Loucy (cell line): ENCODE measurements at regions not wholly inside any gene's neighbourhood (a gene's known extent, or its start where the extent isn't known, plus 50 kb on each side); places are given as distances from the start of the nearest gene placed in this dataset.

Experiments used
- H2AFZ ChIP-seq: fragments of 200-600 bp; sonication (generic); 2 replicates; pipeline ENCODE4 v1.6.0; 2016; ENCODE audit warnings: antibody characterized with exemption, mild to moderate bottlenecking, low read length, moderate library complexity
- H3F3A ChIP-seq: fragments of 200-600 bp; 2 replicates; pipeline ENCODE4 v1.6.0; 2016; ENCODE audit warnings: antibody characterized with exemption, low read depth, mild to moderate bottlenecking
- H3K27me3 ChIP-seq: fragments of 200-600 bp; sonication (generic); 2 replicates; pipeline ENCODE4 v1.6.1; 2014; ENCODE audit warnings: low read length, mild to moderate bottlenecking; ENCODE audit not compliant: insufficient read depth, poor library complexity, severe bottlenecking
- H3K36me3 ChIP-seq: fragments of 200-600 bp; sonication (generic); 2 replicates; pipeline ENCODE4 v1.6.1; 2016; ENCODE audit warnings: low read length; ENCODE audit not compliant: insufficient read depth
- H3K4me1 ChIP-seq: fragments of 200-600 bp; sonication (generic); 2 replicates; pipeline ENCODE4 v1.5.1; 2014; ENCODE audit warnings: low read length, mild to moderate bottlenecking; ENCODE audit not compliant: insufficient read depth, poor library complexity, severe bottlenecking
- H3K4me2 ChIP-seq: fragments of 200-600 bp; sonication (generic); 2 replicates; pipeline ENCODE4 v1.6.0; 2014; ENCODE audit warnings: antibody characterized with exemption, low read length, low read depth, mild to moderate bottlenecking; ENCODE audit not compliant: poor library complexity, severe bottlenecking
- H3K4me3 ChIP-seq: fragments of 200-600 bp; sonication (generic); 2 replicates; pipeline ENCODE4 v1.5.1; 2014; ENCODE audit warnings: low read length, mild to moderate bottlenecking, mixed read lengths; ENCODE audit not compliant: poor library complexity, severe bottlenecking
- H3K79me2 ChIP-seq: fragments of 200-600 bp; sonication (generic); 2 replicates; pipeline ENCODE4 v1.6.1; 2014; ENCODE audit warnings: low read length; ENCODE audit not compliant: insufficient read depth
- H3K9ac ChIP-seq: fragments of 200-600 bp; sonication (generic); 2 replicates; pipeline ENCODE4 v1.6.0; 2014; ENCODE audit warnings: mild to moderate bottlenecking, low read depth, low read length, moderate library complexity; ENCODE audit not compliant: poor library complexity, severe bottlenecking
- H3K9me2 ChIP-seq: fragments of 200-600 bp; sonication (generic); replicated peaks from 2 replicates; pipeline ENCODE4 v1.6.1; 2016; ENCODE audit warnings: low read depth, low read length, mixed read lengths
- H3K9me3 ChIP-seq: fragments of 200-600 bp; sonication (generic); 2 replicates; pipeline ENCODE4 v1.6.1; 2014; ENCODE audit warnings: mild to moderate bottlenecking, antibody characterized with exemption, low read length, low read depth; ENCODE audit not compliant: insufficient read depth
- H4K20me1 ChIP-seq: fragments of 200-600 bp; sonication (generic); 2 replicates; pipeline ENCODE4 v1.6.0; 2014; ENCODE audit warnings: antibody characterized with exemption, low read length, mild to moderate bottlenecking; ENCODE audit not compliant: insufficient read depth, poor library complexity, severe bottlenecking
- EZH2phosphoT487 ChIP-seq: fragments of 200-600 bp; IDR thresholded peaks from 2 replicates; pipeline ENCODE4 v1.6.1; 2018; ENCODE audit warnings: antibody characterized with exemption, mild to moderate bottlenecking, moderate library complexity, borderline replicate concordance
- TF ChIP-seq, protein P1 (sequence below): fragments of 200-600 bp; sonication (generic); conservative IDR thresholded peaks from 2 replicates; pipeline ENCODE4 v1.5.1; 2014; ENCODE audit warnings: mild to moderate bottlenecking, antibody characterized with exemption, low read length

DNA sequence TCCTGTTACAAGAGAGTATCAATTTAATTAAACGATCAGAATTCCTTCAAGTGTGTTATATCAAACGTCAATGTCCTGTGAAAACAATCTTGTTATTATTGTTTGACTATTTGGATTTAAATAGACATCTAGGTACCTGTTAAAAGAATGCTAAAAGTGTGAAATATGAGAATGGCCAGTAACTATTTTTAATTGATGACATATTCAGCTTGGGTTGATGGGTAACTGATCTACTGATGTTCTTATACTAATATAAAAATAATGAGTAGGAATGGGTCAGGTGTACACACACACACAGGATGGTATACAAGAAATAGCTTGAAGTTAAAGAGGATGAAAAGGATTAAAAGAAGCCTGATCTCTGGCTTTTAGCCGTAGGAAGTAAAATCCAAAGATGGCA is 146.0 kb downstream of the SLC38A4 start:
- Histone ChIP-seq H3K36me3 (no peaks in the 10 kb centered on the region), H3K79me2 (no peaks in the 10 kb centered on the region), H3K9me3 (no peaks in the 10 kb centered on the region), H3K4me1 (no peaks in the 10 kb centered on the region), H3K27me3 (no peaks in the 10 kb centered on the region), H3K4me3 (no peak overlapping the region), H3K4me2 (no peak overlapping the region), H3K9me2 (no peaks in the 10 kb centered on the region), H4K20me1 (no peaks in the 10 kb centered on the region), H2AFZ (no peak overlapping the region), H3F3A (no peaks in the 10 kb centered on the region), H3K9ac (no peak overlapping the region)
- TF ChIP-seq EZH2phosphoT487: no peak
- TF ChIP-seq, protein P1, sequence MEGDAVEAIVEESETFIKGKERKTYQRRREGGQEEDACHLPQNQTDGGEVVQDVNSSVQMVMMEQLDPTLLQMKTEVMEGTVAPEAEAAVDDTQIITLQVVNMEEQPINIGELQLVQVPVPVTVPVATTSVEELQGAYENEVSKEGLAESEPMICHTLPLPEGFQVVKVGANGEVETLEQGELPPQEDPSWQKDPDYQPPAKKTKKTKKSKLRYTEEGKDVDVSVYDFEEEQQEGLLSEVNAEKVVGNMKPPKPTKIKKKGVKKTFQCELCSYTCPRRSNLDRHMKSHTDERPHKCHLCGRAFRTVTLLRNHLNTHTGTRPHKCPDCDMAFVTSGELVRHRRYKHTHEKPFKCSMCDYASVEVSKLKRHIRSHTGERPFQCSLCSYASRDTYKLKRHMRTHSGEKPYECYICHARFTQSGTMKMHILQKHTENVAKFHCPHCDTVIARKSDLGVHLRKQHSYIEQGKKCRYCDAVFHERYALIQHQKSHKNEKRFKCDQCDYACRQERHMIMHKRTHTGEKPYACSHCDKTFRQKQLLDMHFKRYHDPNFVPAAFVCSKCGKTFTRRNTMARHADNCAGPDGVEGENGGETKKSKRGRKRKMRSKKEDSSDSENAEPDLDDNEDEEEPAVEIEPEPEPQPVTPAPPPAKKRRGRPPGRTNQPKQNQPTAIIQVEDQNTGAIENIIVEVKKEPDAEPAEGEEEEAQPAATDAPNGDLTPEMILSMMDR: no peak

DNA sequence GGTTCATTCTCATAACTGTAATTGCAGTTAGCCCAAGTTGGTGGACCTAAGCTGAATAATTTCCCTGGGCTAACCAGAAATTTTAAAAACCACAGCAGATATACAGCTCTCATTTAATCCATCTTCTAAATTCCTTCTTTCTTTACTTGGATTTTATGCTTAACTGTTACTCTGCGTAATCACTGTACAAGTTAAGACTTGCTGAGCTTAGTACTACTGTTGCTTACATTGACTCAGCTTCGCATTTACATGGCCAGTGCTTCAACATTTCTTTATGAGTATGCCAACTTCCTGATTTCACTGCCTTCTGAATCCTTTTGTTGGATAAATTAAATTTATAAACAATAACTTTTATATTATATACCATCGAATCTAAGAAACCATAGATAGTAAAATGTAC is 147.4 kb downstream of the SLC38A4 start:
- Histone ChIP-seq H3K27me3 (no peaks in the 10 kb centered on the region), H3K4me1 (no peaks in the 10 kb centered on the region), H3K36me3 (no peaks in the 10 kb centered on the region), H3K79me2 (no peaks in the 10 kb centered on the region), H4K20me1 (no peaks in the 10 kb centered on the region), H3K9me2 (no peaks in the 10 kb centered on the region), H3K4me3 (no peak overlapping the region), H3K9me3 (no peaks in the 10 kb centered on the region), H3K9ac (no peak overlapping the region), H3F3A (no peaks in the 10 kb centered on the region), H2AFZ (no peak overlapping the region), H3K4me2 (no peak overlapping the region)
- TF ChIP-seq EZH2phosphoT487: no peak
- TF ChIP-seq, protein P1: no peak

DNA sequence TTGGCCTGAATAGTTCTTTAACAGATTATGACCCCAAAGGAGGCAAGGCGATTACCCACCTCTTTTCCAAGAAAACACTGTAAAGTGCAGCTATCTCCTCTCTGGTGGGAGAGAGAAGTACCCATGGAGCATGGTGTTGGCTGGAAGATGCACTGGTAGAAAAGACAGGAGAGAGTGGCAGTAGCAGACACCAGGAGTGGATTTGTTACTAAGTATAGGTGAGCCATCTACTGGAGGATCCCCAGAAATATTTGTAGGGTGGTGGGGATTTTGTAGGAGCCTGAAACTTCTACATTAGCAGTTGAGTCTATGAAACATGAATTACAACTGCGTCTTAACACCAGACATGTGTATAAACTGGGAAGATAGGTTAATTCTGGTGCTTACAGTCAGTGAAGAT is 148.0 kb downstream of the SLC38A4 start:
- Histone ChIP-seq H3K9ac (no peak overlapping the region), H3K4me3 (no peak overlapping the region), H3K36me3 (no peaks in the 10 kb centered on the region), H3K4me1 (no peaks in the 10 kb centered on the region), H3K9me2 (no peaks in the 10 kb centered on the region), H3K79me2 (no peaks in the 10 kb centered on the region), H3F3A (no peaks in the 10 kb centered on the region), H4K20me1 (no peaks in the 10 kb centered on the region), H3K4me2 (no peak overlapping the region), H3K27me3 (no peaks in the 10 kb centered on the region), H3K9me3 (no peaks in the 10 kb centered on the region), H2AFZ (no peak overlapping the region)
- TF ChIP-seq, protein P1: peak; percentile 64
- no peak for TF ChIP-seq EZH2phosphoT487
